ENCODE measurements at regions not wholly inside any gene's neighbourhood (a gene's known extent, or its start where the extent isn't known, plus 50 kb on each side); places are given as distances from the start of the nearest gene placed in this dataset.

DNA sequence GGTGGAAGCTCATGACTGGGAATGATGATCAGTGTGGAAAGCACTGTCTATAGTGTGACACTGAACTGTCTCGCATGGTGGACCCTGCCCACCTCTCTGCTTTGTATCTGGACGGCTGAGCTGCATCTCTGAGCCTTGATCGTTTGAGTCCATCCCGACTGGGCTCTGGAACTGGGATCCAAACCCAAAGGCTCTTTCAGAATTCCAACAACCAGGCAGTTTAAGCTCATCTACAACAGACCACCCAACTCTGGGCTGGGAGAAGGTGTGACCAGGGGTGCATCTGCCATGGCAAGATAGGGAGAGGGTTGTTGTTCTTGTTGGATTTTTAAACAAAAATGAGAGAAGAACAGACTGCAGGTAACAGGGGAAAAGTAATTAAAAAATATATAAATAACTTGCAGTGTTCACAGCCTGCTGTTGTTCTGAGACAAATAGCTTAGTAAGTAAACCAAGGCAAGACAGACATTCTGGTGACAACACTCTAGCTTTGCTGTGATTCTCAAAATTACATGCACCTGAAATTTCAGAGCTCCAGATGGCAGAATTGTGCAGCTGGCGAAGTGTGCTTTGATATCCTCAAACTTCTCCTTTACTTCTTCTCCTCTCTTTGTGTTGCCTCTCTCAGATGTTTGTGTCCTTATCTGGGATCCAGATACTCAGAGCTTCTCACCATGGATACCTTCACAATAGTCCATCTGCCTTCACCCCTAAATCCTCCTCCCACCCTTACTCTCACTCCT is 209.6 kb downstream of the EMP1 start:
- DNase-seq = no peak
- ChIA-PET POLR2A (no interaction called here), CTCF (interaction anchor here (0.6 to 1.2 kb wide), 2 partner anchors 44 to 53 kb away, joined by 3 to 4 read pairs; no protein-coding TSS in a partner anchor)
- Histone ChIP-seq H3K4me3 (ENCODE audit: low read depth in 2 of 2, low read length in 1 of 2) (no peak overlapping the region), H3F3A (replicated peaks; ENCODE audit: insufficient read depth) (no peaks in the 10 kb centered on the region), H4K20me1 (ENCODE audit: insufficient read depth) (no peaks in the 10 kb centered on the region), H3K27me3 (ENCODE audit: insufficient read depth) (no peaks in the 10 kb centered on the region), H3K27ac (ENCODE audit: low read depth in 2 of 2, low read length in 1 of 2) (no peak overlapping the region), H3K36me3 (replicated peaks in 1 of 2; ENCODE audit: control insufficient read depth in 1 of 2, insufficient read depth in 2 of 2, low read length in 1 of 2) (no peaks in the 10 kb centered on the region), H3K4me2 (no peak overlapping the region), H3K4me1 (ENCODE audit: control insufficient read depth in 1 of 2, insufficient read depth in 2 of 2, low read depth in 1 of 2, low read length in 1 of 2) (no peaks in the 10 kb centered on the region), H2AFZ (ENCODE audit: low read depth) (no peak overlapping the region), H3K9ac (no peak overlapping the region), H3K79me2 (ENCODE audit: insufficient read depth) (no peaks in the 10 kb centered on the region), H3K9me3 (no peaks in the 10 kb centered on the region), H3K9me2 (no peaks in the 10 kb centered on the region)
- TF ChIP-seq SMC3 (IDR thresholded peaks at IDR 0.05; ENCODE audit: low read depth, low read length) (no peak), EP300 (IDR thresholded peaks at IDR 0.05; ENCODE audit: borderline replicate concordance in 1 of 2, low read depth in 1 of 2, low read length in 1 of 2) (no peak), POLR2AphosphoS5 (IDR thresholded peaks at IDR 0.05; ENCODE audit: low read depth, low read length) (no peak), YY1 (IDR thresholded peaks at IDR 0.05; ENCODE audit: low read depth) (no peak), GATA2 (CRISPR knock-in tag; IDR thresholded peaks at IDR 0.05) (no peak), TCF12 (IDR thresholded peaks at IDR 0.05) (no peak), TAF1 (IDR thresholded peaks at IDR 0.05; ENCODE audit: borderline replicate concordance, low read depth, low read length) (no peak), FOXJ3 (CRISPR knock-in tag; IDR thresholded peaks at IDR 0.05) (no peak), SIN3A (IDR thresholded peaks at IDR 0.05; ENCODE audit: borderline replicate concordance, low read depth, low read length) (no peak), GABPA (IDR thresholded peaks at IDR 0.05; ENCODE audit: low read depth) (no peak), FOXM1 (IDR thresholded peaks at IDR 0.05; ENCODE audit: low read depth) (no peak), NRF1 (IDR thresholded peaks at IDR 0.05; ENCODE audit: low read depth, low read length) (no peak)
- TF ChIP-seq, protein P1, sequence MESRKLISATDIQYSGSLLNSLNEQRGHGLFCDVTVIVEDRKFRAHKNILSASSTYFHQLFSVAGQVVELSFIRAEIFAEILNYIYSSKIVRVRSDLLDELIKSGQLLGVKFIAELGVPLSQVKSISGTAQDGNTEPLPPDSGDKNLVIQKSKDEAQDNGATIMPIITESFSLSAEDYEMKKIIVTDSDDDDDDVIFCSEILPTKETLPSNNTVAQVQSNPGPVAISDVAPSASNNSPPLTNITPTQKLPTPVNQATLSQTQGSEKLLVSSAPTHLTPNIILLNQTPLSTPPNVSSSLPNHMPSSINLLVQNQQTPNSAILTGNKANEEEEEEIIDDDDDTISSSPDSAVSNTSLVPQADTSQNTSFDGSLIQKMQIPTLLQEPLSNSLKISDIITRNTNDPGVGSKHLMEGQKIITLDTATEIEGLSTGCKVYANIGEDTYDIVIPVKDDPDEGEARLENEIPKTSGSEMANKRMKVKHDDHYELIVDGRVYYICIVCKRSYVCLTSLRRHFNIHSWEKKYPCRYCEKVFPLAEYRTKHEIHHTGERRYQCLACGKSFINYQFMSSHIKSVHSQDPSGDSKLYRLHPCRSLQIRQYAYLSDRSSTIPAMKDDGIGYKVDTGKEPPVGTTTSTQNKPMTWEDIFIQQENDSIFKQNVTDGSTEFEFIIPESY (IDR thresholded peaks at IDR 0.05; ENCODE audit: borderline replicate concordance, low read depth) = no peak
- TF ChIP-seq, protein P2, sequence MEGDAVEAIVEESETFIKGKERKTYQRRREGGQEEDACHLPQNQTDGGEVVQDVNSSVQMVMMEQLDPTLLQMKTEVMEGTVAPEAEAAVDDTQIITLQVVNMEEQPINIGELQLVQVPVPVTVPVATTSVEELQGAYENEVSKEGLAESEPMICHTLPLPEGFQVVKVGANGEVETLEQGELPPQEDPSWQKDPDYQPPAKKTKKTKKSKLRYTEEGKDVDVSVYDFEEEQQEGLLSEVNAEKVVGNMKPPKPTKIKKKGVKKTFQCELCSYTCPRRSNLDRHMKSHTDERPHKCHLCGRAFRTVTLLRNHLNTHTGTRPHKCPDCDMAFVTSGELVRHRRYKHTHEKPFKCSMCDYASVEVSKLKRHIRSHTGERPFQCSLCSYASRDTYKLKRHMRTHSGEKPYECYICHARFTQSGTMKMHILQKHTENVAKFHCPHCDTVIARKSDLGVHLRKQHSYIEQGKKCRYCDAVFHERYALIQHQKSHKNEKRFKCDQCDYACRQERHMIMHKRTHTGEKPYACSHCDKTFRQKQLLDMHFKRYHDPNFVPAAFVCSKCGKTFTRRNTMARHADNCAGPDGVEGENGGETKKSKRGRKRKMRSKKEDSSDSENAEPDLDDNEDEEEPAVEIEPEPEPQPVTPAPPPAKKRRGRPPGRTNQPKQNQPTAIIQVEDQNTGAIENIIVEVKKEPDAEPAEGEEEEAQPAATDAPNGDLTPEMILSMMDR (IDR thresholded peaks at IDR 0.05) = no peak
- TF ChIP-seq, protein P3, sequence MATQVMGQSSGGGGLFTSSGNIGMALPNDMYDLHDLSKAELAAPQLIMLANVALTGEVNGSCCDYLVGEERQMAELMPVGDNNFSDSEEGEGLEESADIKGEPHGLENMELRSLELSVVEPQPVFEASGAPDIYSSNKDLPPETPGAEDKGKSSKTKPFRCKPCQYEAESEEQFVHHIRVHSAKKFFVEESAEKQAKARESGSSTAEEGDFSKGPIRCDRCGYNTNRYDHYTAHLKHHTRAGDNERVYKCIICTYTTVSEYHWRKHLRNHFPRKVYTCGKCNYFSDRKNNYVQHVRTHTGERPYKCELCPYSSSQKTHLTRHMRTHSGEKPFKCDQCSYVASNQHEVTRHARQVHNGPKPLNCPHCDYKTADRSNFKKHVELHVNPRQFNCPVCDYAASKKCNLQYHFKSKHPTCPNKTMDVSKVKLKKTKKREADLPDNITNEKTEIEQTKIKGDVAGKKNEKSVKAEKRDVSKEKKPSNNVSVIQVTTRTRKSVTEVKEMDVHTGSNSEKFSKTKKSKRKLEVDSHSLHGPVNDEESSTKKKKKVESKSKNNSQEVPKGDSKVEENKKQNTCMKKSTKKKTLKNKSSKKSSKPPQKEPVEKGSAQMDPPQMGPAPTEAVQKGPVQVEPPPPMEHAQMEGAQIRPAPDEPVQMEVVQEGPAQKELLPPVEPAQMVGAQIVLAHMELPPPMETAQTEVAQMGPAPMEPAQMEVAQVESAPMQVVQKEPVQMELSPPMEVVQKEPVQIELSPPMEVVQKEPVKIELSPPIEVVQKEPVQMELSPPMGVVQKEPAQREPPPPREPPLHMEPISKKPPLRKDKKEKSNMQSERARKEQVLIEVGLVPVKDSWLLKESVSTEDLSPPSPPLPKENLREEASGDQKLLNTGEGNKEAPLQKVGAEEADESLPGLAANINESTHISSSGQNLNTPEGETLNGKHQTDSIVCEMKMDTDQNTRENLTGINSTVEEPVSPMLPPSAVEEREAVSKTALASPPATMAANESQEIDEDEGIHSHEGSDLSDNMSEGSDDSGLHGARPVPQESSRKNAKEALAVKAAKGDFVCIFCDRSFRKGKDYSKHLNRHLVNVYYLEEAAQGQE (IDR thresholded peaks at IDR 0.05; ENCODE audit: low read depth, low read length) = no peak
- TF ChIP-seq, protein P4, sequence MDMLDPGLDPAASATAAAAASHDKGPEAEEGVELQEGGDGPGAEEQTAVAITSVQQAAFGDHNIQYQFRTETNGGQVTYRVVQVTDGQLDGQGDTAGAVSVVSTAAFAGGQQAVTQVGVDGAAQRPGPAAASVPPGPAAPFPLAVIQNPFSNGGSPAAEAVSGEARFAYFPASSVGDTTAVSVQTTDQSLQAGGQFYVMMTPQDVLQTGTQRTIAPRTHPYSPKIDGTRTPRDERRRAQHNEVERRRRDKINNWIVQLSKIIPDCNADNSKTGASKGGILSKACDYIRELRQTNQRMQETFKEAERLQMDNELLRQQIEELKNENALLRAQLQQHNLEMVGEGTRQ (IDR thresholded peaks at IDR 0.05; ENCODE audit: borderline replicate concordance, low read depth, low read length) = no peak
- TF ChIP-seq, protein P5, sequence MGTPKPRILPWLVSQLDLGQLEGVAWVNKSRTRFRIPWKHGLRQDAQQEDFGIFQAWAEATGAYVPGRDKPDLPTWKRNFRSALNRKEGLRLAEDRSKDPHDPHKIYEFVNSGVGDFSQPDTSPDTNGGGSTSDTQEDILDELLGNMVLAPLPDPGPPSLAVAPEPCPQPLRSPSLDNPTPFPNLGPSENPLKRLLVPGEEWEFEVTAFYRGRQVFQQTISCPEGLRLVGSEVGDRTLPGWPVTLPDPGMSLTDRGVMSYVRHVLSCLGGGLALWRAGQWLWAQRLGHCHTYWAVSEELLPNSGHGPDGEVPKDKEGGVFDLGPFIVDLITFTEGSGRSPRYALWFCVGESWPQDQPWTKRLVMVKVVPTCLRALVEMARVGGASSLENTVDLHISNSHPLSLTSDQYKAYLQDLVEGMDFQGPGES (IDR thresholded peaks at IDR 0.05; ENCODE audit: low read depth, low read length) = no peak
- 15% methylated on average over 5 of the region's 5 CpGs for WGBS (ENCODE audit: low lambda C conversion rate)

Measured in SK-N-SH (cell line).